ENCODE measurements at regions not wholly inside any gene's neighbourhood (a gene's known extent, or its start where the extent isn't known, plus 50 kb on each side); places are given as distances from the start of the nearest gene placed in this dataset.

- no peak for TF ChIP-seq CTCF (IDR thresholded peaks at IDR 0.05; ENCODE audit: low read length)
- no peak for TF ChIP-seq EZH2 (IDR thresholded peaks at IDR 0.05; ENCODE audit: borderline replicate concordance, low read length)
Measured at GRCh38 chr9:31471010-31471409, 913.4 kb upstream of the ACO1 start.
